H9 (cell line): ENCODE measurements at regions not wholly inside any gene's neighbourhood (a gene's known extent, or its start where the extent isn't known, plus 50 kb on each side); places are given as distances from the start of the nearest gene placed in this dataset.

Experiments used
- DNase-seq: peaks from one replicate; pipeline ENCODE4 v3.0.0-alpha.2; 2017
- H2AFZ ChIP-seq: one replicate; pipeline ENCODE4 v1.6.1; 2013; ENCODE audit warnings: mild to moderate bottlenecking, low read length, control low read depth, moderate library complexity
- H2AK5ac ChIP-seq: 2 replicates; pipeline ENCODE4 v1.6.1; 2013; ENCODE audit warnings: low read length, control low read depth, mixed read lengths; ENCODE audit not compliant: insufficient read length
- H2BK120ac ChIP-seq: one replicate; pipeline ENCODE4 v1.6.1; 2013; ENCODE audit warnings: low read depth, mild to moderate bottlenecking, low read length, control low read depth, inconsistent platforms; ENCODE audit not compliant: poor library complexity, severe bottlenecking
- H2BK12ac ChIP-seq: 2 replicates; pipeline ENCODE4 v1.6.1; 2013; ENCODE audit warnings: low read length, control low read depth, mixed read lengths, low read depth; ENCODE audit not compliant: insufficient read length
- H2BK15ac ChIP-seq: 2 replicates; pipeline ENCODE4 v1.6.1; 2013; ENCODE audit warnings: low read depth, low read length, control low read depth
- H2BK20ac ChIP-seq: one replicate; pipeline ENCODE4 v1.6.1; 2013; ENCODE audit warnings: low read depth, mild to moderate bottlenecking, low read length, control low read depth, inconsistent platforms; ENCODE audit not compliant: poor library complexity, severe bottlenecking
- H2BK5ac ChIP-seq: 2 replicates; pipeline ENCODE4 v1.6.1; 2013; ENCODE audit warnings: low read length, control low read depth, mixed read lengths; ENCODE audit not compliant: insufficient read length
- H3K14ac ChIP-seq: 2 replicates; pipeline ENCODE4 v1.6.1; 2013; ENCODE audit warnings: low read length, control low read depth; ENCODE audit not compliant: insufficient read depth
- H3K18ac ChIP-seq: 2 replicates; pipeline ENCODE4 v1.6.1; 2013; ENCODE audit warnings: low read depth, mild to moderate bottlenecking, mixed read lengths, low read length, control low read depth; ENCODE audit not compliant: insufficient read length
- H3K23ac ChIP-seq: 2 replicates; pipeline ENCODE4 v1.6.1; 2013; ENCODE audit warnings: low read length, control low read depth, mixed read lengths, low read depth; ENCODE audit not compliant: insufficient read length
- H3K23me2 ChIP-seq: 2 replicates; pipeline ENCODE4 v1.6.1; 2013; ENCODE audit warnings: low read depth, mild to moderate bottlenecking, mixed read lengths, low read length, control low read depth; ENCODE audit not compliant: insufficient read length, poor library complexity, severe bottlenecking
- H3K27ac ChIP-seq: 2 replicates; pipeline ENCODE4 v1.5.1; 2013; ENCODE audit warnings: low read length, control low read depth, mixed read lengths, low read depth; ENCODE audit not compliant: insufficient read length
- H3K27me3 ChIP-seq: 2 replicates; pipeline ENCODE4 v1.6.1; 2013; ENCODE audit warnings: low read length, control low read depth, inconsistent platforms; ENCODE audit not compliant: insufficient read depth
- H3K4ac ChIP-seq: 2 replicates; pipeline ENCODE4 v1.6.1; 2013; ENCODE audit warnings: low read depth, mild to moderate bottlenecking, control low read depth, inconsistent platforms, low read length, moderate library complexity
- H3K4me1 ChIP-seq: 2 replicates; pipeline ENCODE4 v1.6.1; 2013; ENCODE audit warnings: low read length, control low read depth, inconsistent platforms; ENCODE audit not compliant: insufficient read depth
- H3K4me2 ChIP-seq: 2 replicates; pipeline ENCODE4 v1.6.1; 2013; ENCODE audit warnings: low read length, control low read depth, mixed read lengths; ENCODE audit not compliant: insufficient read length, insufficient read depth
- H3K56ac ChIP-seq: 2 replicates; pipeline ENCODE4 v1.6.1; 2013; ENCODE audit warnings: low read depth, mild to moderate bottlenecking, mixed read lengths, low read length, control low read depth; ENCODE audit not compliant: insufficient read length
- H3K79me1 ChIP-seq: 2 replicates; pipeline ENCODE4 v1.6.1; 2013; ENCODE audit warnings: low read depth, mild to moderate bottlenecking, moderate library complexity, low read length, control low read depth, inconsistent platforms; ENCODE audit not compliant: insufficient read depth, poor library complexity, severe bottlenecking
- H3K79me2 ChIP-seq: 2 replicates; pipeline ENCODE4 v1.6.1; 2013; ENCODE audit warnings: low read length, control low read depth, inconsistent platforms; ENCODE audit not compliant: insufficient read depth
- H3K9ac ChIP-seq: 2 replicates; pipeline ENCODE4 v1.6.1; 2013; ENCODE audit warnings: low read length, control low read depth, mixed read lengths; ENCODE audit not compliant: insufficient read length; ENCODE audit errors: extremely low read depth
- H3K9me3 ChIP-seq: one replicate; pipeline ENCODE4 v1.6.1; 2013; ENCODE audit warnings: low read depth, low read length, inconsistent platforms; ENCODE audit not compliant: control insufficient read depth
- H3T11ph ChIP-seq: one replicate; pipeline ENCODE4 v1.6.1; 2013; ENCODE audit warnings: mild to moderate bottlenecking, low read length, control low read depth, inconsistent platforms
- H4K20me1 ChIP-seq: one replicate; pipeline ENCODE4 v1.6.1; 2013; ENCODE audit not compliant: control insufficient read depth, insufficient read length, insufficient read depth
- H4K5ac ChIP-seq: 2 replicates; pipeline ENCODE4 v1.6.1; 2013; ENCODE audit warnings: low read depth, mild to moderate bottlenecking, mixed read lengths, low read length, control low read depth; ENCODE audit not compliant: insufficient read length
- H4K8ac ChIP-seq: replicated peaks from 2 replicates; pipeline ENCODE4 v1.6.1; 2013; ENCODE audit warnings: low read length, control low read depth, mixed read lengths, low read depth; ENCODE audit not compliant: insufficient read length
- H4K91ac ChIP-seq: 2 replicates; pipeline ENCODE4 v1.6.1; 2013; ENCODE audit warnings: low read depth, mild to moderate bottlenecking, moderate library complexity, mixed read lengths, low read length, control low read depth; ENCODE audit not compliant: insufficient read length
- H3K27ac Mint-ChIP-seq, 3 experiments: 2 replicates in 2 of 3; 3 replicates in 1 of 3; pipeline ENCODE4 v1.8.0; 2020 to 2021; ENCODE audit warnings: mixed read lengths in 3 of 3, mild to moderate bottlenecking in 1 of 3, moderate library complexity in 1 of 3
- H3K27me3 Mint-ChIP-seq: 2 replicates; pipeline ENCODE4 v1.8.0; 2021; ENCODE audit warnings: low read depth, mild to moderate bottlenecking, moderate library complexity, mixed read lengths
- H3K36me3 Mint-ChIP-seq, 3 experiments: 2 replicates in 2 of 3; 3 replicates in 1 of 3; pipeline ENCODE4 v1.8.0; 2020 to 2021; ENCODE audit warnings: low read depth in 3 of 3, mixed read lengths in 3 of 3; ENCODE audit not compliant: insufficient read depth in 1 of 3
- H3K4me1 Mint-ChIP-seq, 2 experiments: 2 replicates each; pipeline ENCODE4 v1.8.0; 2020; ENCODE audit warnings: mixed read lengths in 2 of 2
- H3K4me3 Mint-ChIP-seq, 2 experiments: 2 replicates in 1 of 2; 3 replicates in 1 of 2; pipeline ENCODE4 v1.8.0; 2020 to 2021; ENCODE audit warnings: mild to moderate bottlenecking in 2 of 2, mixed read lengths in 2 of 2, moderate library complexity in 1 of 2
- H3K9me3 Mint-ChIP-seq, 2 experiments: 2 replicates in 1 of 2; 3 replicates in 1 of 2; pipeline ENCODE4 v1.8.0; 2020; ENCODE audit warnings: mild to moderate bottlenecking in 2 of 2, mixed read lengths in 2 of 2, moderate library complexity in 1 of 2
- CTCF ChIP-seq: fragments of 200-600 bp; sonication (generic); conservative IDR thresholded peaks from 3 replicates; pipeline ENCODE4 v1.8.0; 2021; ENCODE audit warnings: antibody characterized with exemption, mild to moderate bottlenecking

GRCh38 chr3:19799887-19800286, 134.1 kb downstream of the EFHB start:
- DNase-seq = no peak
- Histone ChIP-seq H3K27ac (no peak overlapping the region), H2BK12ac (no peak overlapping the region), H2AFZ (no peak overlapping the region), H3K14ac (no peak overlapping the region), H3K56ac (no peak overlapping the region), H4K5ac (no peak overlapping the region), H3T11ph (no peak overlapping the region), H3K27me3 (no peaks in the 10 kb centered on the region), H3K23me2 (no peaks in the 10 kb centered on the region), H3K18ac (no peak overlapping the region), H4K91ac (no peak overlapping the region), H2BK20ac (no peak overlapping the region), H3K23ac (no peak overlapping the region), H4K8ac (no peak overlapping the region), H3K9ac (no peak overlapping the region), H2BK120ac (no peak overlapping the region), H3K79me1 (no peaks in the 10 kb centered on the region), H3K4me2 (no peak overlapping the region), H2BK5ac (no peak overlapping the region), H3K4ac (no peak overlapping the region), H2AK5ac (no peak overlapping the region), H2BK15ac (no peak overlapping the region), H3K79me2 (no peaks in the 10 kb centered on the region), H3K9me3 (peaks cover 7% of the 10 kb centered on the region), H3K4me1 (no peaks in the 10 kb centered on the region), H4K20me1 (peaks cover 2% of the 10 kb centered on the region)
- Mint-ChIP-seq H3K27ac (no peak overlapping the region), H3K36me3 (peaks cover 11 to 40% (median 17%) of the 10 kb centered on the region in 3 experiments), H3K4me1 (no peaks in the 10 kb centered on the region), H3K27me3 (no peaks in the 10 kb centered on the region), H3K4me3 (no peak overlapping the region), H3K9me3 (peaks cover 39 to 42% of the 10 kb centered on the region in 2 experiments)
- no peak for TF ChIP-seq CTCF
